Testis (tissue), 2 donors: ENCODE measurements at regions not wholly inside any gene's neighbourhood (a gene's known extent, or its start where the extent isn't known, plus 50 kb on each side); places are given as distances from the start of the nearest gene placed in this dataset.

Source experiments
- DNase-seq: peaks from one replicate; pipeline ENCODE4 v3.0.0-alpha.2; 2019
- H3K27ac ChIP-seq, 2 donors: fragments of 200-600 bp; sonication (generic); one replicate each; pipeline ENCODE4 v1.5.1; 2019
- H3K27me3 ChIP-seq: fragments of 200-600 bp; sonication (generic); one replicate; pipeline ENCODE4 v1.5.1; 2019
- H3K36me3 ChIP-seq: fragments of 200-600 bp; sonication (generic); one replicate; pipeline ENCODE4 v1.5.1; 2017; ENCODE audit warnings: low read depth; ENCODE audit errors: missing control alignments
- H3K4me1 ChIP-seq: fragments of 200-600 bp; sonication (generic); one replicate; pipeline ENCODE4 v1.5.1; 2019
- H3K4me3 ChIP-seq, 2 donors: fragments of 200-600 bp; sonication (generic); one replicate each; pipeline ENCODE4 v1.5.1; 2017 to 2019
- H3K9me3 ChIP-seq: fragments of 200-600 bp; sonication (generic); one replicate; pipeline ENCODE4 v1.5.1; 2017
- CTCF ChIP-seq, 3 experiments: fragments of 450-650 bp in 2 of 3; fragments of 200-600 bp in 1 of 3; sonication (generic) in 1 of 3; IDR thresholded peaks; one replicate each; pipeline ENCODE4 v1.5.1; 2016 to 2019; ENCODE audit warnings: antibody characterized with exemption in 3 of 3, mild to moderate bottlenecking in 2 of 3, moderate library complexity in 1 of 3
- POLR2A ChIP-seq: fragments of 450-650 bp; IDR thresholded peaks from one replicate; pipeline ENCODE4 v1.6.1; 2017; ENCODE audit warnings: antibody characterized with exemption, mild to moderate bottlenecking, moderate library complexity
- WGBS, 2 donors: methylation state at CpG; one replicate each; pipeline ENCODE4 v1.1.5; 2018; 5-methylcytosine and 5-hydroxymethylcytosine counted together
- intact Hi-C: fragments of 100-400 bp; cut with DNase I; formaldehyde crosslinking; loops from one replicate; pipeline ENCODE4 v1.15.1; 2023; ENCODE audit warnings: low total_unique reads

DNA sequence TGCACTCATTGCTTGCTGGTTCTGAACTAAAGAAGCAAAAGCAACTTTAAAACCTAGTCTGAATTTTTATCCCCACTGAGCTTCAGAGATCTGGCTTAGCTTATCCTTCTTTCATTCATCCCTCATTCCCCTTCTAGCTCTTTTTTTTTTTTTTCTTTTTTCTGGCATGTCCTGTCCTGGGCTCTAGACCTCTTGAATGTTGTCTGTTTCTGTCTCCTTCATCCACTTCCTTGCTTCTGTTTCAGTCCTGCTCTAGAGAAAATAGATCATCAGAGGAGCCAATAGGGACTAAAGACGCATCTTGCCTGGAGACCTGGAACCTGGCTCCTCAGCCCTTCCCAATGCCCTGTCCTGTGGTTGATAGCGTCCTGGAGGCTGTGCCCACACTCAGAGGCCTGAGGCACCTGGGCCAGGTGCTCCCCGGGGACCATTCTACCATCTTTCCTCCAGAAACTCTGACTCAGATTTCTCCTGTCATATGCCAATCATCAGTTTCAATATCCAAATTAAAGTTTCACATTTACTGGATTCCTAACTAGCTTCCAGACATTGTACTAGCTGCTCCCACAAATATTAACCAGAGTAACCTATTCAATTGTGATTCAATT lies 115.7 kb upstream of the GATB start:
- no peak for TF ChIP-seq POLR2A
- intact Hi-C loops, result no loop called here
- Histone ChIP-seq H3K36me3 (no peaks in the 10 kb centered on the region), H3K9me3 (no peaks in the 10 kb centered on the region), H3K27ac (no peak overlapping the region), H3K27me3 (no peaks in the 10 kb centered on the region), H3K4me3 (no peak overlapping the region), H3K4me1 (no peaks in the 10 kb centered on the region)
- DNase-seq, result no peak
- WGBS, 2 donors, result 95 to 96% methylated on average over 3 of the region's 3 CpGs

DNA sequence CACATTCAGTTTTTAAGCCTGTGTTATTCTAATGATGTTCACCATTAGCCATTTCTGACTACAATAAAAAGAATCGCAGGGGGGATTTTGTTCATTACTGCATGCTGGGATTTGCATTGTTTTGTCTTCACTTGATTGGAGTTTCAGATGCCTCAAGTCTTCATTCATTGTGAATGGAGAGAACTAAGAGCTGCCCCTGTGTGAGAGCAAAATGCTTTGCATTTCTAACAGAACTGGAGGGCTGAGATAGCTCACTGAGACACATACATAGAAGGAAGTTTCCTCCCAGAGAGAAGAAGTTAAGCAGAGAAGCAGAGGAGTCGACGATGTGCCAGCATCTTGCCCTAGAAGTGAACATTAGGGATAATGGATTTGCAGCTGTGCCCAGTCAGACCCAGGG lies 113.5 kb upstream of the GATB start:
- intact Hi-C loops, result no loop called here
- TF ChIP-seq CTCF (IDR thresholded peaks at IDR 0.05), result no peak
- no peak for TF ChIP-seq POLR2A
- 58 to 66% methylated on average over 3 of the region's 3 CpGs for WGBS, 2 donors
- no peak for DNase-seq
- no peak overlapping the region for H3K27ac ChIP-seq
- H3K4me1 ChIP-seq, result no peaks in the 10 kb centered on the region
- no peaks in the 10 kb centered on the region for H3K9me3 ChIP-seq
- H3K27me3 ChIP-seq, result no peaks in the 10 kb centered on the region
- H3K4me3 ChIP-seq, result no peak overlapping the region
- H3K36me3 ChIP-seq, result no peaks in the 10 kb centered on the region

DNA sequence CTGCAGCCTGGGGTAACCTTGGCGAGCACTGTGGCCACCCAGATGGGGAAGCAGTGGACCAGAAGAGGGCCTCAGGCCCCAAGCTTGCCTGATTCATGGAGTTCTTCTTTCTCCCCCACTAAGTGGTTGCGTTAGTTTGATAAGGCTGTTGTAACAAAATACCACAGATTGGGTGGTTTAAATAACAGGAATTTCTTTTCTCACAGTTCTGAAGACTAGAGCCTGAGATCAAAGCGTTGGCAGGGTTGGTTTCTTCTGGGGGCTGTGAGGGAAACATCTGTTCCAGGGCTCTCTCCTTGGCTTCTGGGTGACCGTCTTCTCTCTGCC lies 105.7 kb upstream of the GATB start:
- 68 to 71% methylated on average over 4 of the region's 4 CpGs for WGBS, 2 donors
- Histone ChIP-seq H3K27me3 (no peaks in the 10 kb centered on the region), H3K4me3 (no peak overlapping the region), H3K4me1 (no peaks in the 10 kb centered on the region), H3K27ac (no peak overlapping the region), H3K9me3 (no peaks in the 10 kb centered on the region), H3K36me3 (no peaks in the 10 kb centered on the region)
- TF ChIP-seq CTCF (IDR thresholded peaks at IDR 0.05) (no peak), POLR2A (no peak)
- DNase-seq, result no peak
- intact Hi-C loops, result no loop called here

GRCh38 chr4:151865744-151866591 lies 105.2 kb upstream of the GATB start:
- no peak overlapping the region for H3K27ac ChIP-seq
- no peaks in the 10 kb centered on the region for H3K27me3 ChIP-seq
- intact Hi-C loops, result no loop called here
- no peak for DNase-seq
- no peak for TF ChIP-seq CTCF (IDR thresholded peaks at IDR 0.05)
- 69 to 76% methylated on average over 9 of the region's 9 CpGs for WGBS, 2 donors
- no peaks in the 10 kb centered on the region for H3K36me3 ChIP-seq
- H3K4me3 ChIP-seq, result no peak overlapping the region
- no peaks in the 10 kb centered on the region for H3K9me3 ChIP-seq
- H3K4me1 ChIP-seq, result no peaks in the 10 kb centered on the region

- intact Hi-C loops, result no loop called here
- no peaks in the 10 kb centered on the region for H3K27me3 ChIP-seq
- TF ChIP-seq CTCF (IDR thresholded peaks at IDR 0.05), result no peak
- TF ChIP-seq POLR2A, result no peak
- no peaks in the 10 kb centered on the region for H3K4me1 ChIP-seq
- no peak overlapping the region for H3K4me3 ChIP-seq
- no peaks in the 10 kb centered on the region for H3K36me3 ChIP-seq
- H3K9me3 ChIP-seq, result no peaks in the 10 kb centered on the region
- no peak overlapping the region for H3K27ac ChIP-seq
- DNase-seq, result peak; percentile 41
- 40 to 42% methylated on average over 4 of the region's 4 CpGs for WGBS, 2 donors
Measured at GRCh38 chr4:151865312-151865711, 104.5 kb upstream of the GATB start.
